GM12892 (cell line): ENCODE measurements at regions not wholly inside any gene's neighbourhood (a gene's known extent, or its start where the extent isn't known, plus 50 kb on each side); places are given as distances from the start of the nearest gene placed in this dataset.

Source experiments
- POLR2A ChIP-seq: IDR thresholded peaks from 2 replicates; pipeline ENCODE4 v1.6.1; 2011; ENCODE audit warnings: low read depth, low read length, control low read depth
- POLR2AphosphoS5 ChIP-seq: IDR thresholded peaks from 2 replicates; pipeline ENCODE4 v1.6.1; 2011; ENCODE audit warnings: low read depth, low read length, control low read depth

GRCh38 chr6:145258122-145258521 lies 477.2 kb downstream of the EPM2A start:
- TF ChIP-seq POLR2AphosphoS5 (no peak), POLR2A (no peak)
